ENCODE measurements at regions not wholly inside any gene's neighbourhood (a gene's known extent, or its start where the extent isn't known, plus 50 kb on each side); places are given as distances from the start of the nearest gene placed in this dataset.

DNA sequence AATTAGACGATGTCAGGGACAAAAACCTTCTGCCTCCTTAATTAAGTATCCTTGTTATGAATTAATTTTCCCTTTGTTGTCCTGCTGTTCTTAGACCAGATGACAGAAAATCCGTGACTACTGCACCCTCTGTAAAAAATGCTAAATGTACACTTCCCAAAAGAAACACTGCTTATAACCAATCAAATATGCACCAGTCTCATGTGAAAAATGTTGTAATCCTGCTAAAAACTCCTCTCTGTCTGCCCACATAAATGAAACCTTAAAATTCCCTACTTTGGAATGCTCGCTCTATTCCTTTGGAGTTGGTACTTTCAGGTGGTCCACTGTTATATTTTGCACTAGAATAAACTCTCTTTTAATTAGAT is 366.8 kb upstream of the CCDC179 start:
- Histone ChIP-seq H3K36me3 (no peaks in the 10 kb centered on the region), H3K4me3 (no peak overlapping the region), H3K27me3 (no peaks in the 10 kb centered on the region), H3K4me1 (no peaks in the 10 kb centered on the region), H3K9me3 (no peaks in the 10 kb centered on the region), H3K27ac (no peak overlapping the region)
- TF ChIP-seq, protein P1, sequence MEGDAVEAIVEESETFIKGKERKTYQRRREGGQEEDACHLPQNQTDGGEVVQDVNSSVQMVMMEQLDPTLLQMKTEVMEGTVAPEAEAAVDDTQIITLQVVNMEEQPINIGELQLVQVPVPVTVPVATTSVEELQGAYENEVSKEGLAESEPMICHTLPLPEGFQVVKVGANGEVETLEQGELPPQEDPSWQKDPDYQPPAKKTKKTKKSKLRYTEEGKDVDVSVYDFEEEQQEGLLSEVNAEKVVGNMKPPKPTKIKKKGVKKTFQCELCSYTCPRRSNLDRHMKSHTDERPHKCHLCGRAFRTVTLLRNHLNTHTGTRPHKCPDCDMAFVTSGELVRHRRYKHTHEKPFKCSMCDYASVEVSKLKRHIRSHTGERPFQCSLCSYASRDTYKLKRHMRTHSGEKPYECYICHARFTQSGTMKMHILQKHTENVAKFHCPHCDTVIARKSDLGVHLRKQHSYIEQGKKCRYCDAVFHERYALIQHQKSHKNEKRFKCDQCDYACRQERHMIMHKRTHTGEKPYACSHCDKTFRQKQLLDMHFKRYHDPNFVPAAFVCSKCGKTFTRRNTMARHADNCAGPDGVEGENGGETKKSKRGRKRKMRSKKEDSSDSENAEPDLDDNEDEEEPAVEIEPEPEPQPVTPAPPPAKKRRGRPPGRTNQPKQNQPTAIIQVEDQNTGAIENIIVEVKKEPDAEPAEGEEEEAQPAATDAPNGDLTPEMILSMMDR (IDR thresholded peaks at IDR 0.05) = no peak
- TF ChIP-seq POLR2A (IDR thresholded peaks at IDR 0.05) = no peak
- 27% methylated on average over 3 of the region's 3 CpGs for WGBS, 2 donors
- intact Hi-C loops (cut with DNase I) = no loop called here
- no peak for DNase-seq

DNA sequence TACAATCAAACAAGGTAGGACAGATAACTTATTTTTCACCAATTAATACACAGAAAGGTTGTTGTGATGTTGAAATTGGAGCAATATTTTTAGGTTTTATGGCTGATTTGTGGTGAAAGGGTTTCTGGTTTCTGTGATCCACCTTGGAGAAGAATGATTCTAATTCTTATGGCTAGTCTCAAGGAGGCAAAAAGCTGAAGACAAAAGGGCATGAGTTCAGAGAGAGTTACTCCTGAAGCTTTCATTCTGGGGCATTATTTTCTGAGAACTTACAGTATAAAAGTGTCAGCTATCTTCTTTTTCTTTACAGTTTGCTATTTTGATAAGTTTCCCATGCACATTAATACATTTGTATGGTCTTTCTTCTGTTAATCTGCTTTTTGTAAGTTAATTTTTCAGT is 372.4 kb upstream of the CCDC179 start:
- Histone ChIP-seq H3K27me3 (no peaks in the 10 kb centered on the region), H3K9me3 (no peaks in the 10 kb centered on the region)

DNA sequence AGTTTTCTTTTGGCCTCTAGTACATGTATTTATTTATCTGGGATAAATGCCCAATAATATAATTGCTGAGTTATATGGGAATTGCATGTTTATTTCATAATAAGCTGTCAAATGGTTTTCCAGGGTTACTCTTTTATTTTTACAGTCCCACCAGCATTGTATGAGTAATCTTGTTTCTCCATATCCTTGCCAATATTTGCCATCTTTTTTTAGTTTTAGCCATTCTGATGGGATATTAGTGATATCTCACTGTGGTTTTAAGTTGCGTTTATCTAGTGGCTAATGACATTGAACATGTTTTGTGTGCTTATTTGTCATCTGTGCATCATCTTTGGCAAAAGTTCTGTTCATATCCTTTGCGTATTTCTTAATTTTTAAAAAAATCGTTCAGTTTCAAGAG is 372.8 kb upstream of the CCDC179 start:
- intact Hi-C loops (cut with DNase I) = no loop called here
- DNase-seq = no peak
- WGBS, 2 donors = 54 to 55% methylated on average over 3 of the region's 3 CpGs

More for the DNA sequence above, 372.4 kb upstream of the CCDC179 start:
- no peak for DNase-seq
- no peak for TF ChIP-seq POLR2A (IDR thresholded peaks at IDR 0.05)
- H3K27ac ChIP-seq = no peak overlapping the region
- H3K36me3 ChIP-seq = no peaks in the 10 kb centered on the region
- H3K4me3 ChIP-seq = no peak overlapping the region
- intact Hi-C loops (cut with DNase I) = no loop called here
- no peaks in the 10 kb centered on the region for H3K4me1 ChIP-seq

DNA sequence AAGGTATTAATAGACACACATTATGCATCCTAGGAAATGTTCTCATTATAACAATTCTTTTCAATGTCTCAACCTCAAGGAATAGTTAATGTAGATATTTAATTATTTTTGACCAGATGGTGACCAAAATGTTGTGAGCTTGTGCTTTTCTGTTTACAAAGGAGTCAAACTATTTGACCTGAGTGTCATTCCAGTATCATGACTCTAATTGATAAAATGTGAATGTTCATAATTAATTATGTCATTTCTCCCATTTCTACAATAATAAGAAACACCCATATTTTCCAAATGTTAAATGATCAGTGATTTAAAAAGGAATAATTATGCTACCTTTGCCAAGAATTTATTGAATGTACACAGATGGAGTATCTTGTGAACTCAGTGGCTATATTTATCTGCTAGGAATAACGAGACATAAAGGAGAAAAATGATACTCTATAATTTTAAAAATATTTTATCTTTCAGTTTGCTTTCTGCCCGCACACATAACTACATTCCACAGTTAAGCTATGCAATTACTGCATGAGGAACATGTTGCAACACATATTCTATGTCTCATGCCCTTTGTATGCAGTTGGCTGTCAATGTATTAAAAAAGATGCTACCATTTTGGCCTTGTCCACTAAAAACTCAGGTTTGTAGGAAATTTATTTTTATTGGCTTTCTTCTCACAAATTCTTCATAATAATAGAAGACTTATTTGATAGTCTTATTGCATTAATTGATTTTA is 376.7 kb upstream of the CCDC179 start:
- no peaks in the 10 kb centered on the region for H3K27me3 ChIP-seq
- intact Hi-C loops (cut with DNase I) = no loop called here
- H3K27ac ChIP-seq = no peak overlapping the region
- no peaks in the 10 kb centered on the region for H3K9me3 ChIP-seq
- H3K36me3 ChIP-seq = no peaks in the 10 kb centered on the region
- H3K4me1 ChIP-seq = no peaks in the 10 kb centered on the region
- no peak overlapping the region for H3K4me3 ChIP-seq
- no peak for DNase-seq
- TF ChIP-seq, protein P1 (IDR thresholded peaks at IDR 0.05) = no peak
- no peak for TF ChIP-seq POLR2A (IDR thresholded peaks at IDR 0.05)
- WGBS, 2 donors = 22 to 28% methylated on average over 2 of the region's 2 CpGs

More for the DNA sequence above, 372.8 kb upstream of the CCDC179 start:
- H3K27ac ChIP-seq = no peak overlapping the region
- no peak for TF ChIP-seq POLR2A (IDR thresholded peaks at IDR 0.05)
- TF ChIP-seq, protein P1 (IDR thresholded peaks at IDR 0.05) = no peak
- no peak overlapping the region for H3K4me3 ChIP-seq
- H3K27me3 ChIP-seq = no peaks in the 10 kb centered on the region
- no peaks in the 10 kb centered on the region for H3K36me3 ChIP-seq
- no peaks in the 10 kb centered on the region for H3K4me1 ChIP-seq
- H3K9me3 ChIP-seq = no peaks in the 10 kb centered on the region

DNA sequence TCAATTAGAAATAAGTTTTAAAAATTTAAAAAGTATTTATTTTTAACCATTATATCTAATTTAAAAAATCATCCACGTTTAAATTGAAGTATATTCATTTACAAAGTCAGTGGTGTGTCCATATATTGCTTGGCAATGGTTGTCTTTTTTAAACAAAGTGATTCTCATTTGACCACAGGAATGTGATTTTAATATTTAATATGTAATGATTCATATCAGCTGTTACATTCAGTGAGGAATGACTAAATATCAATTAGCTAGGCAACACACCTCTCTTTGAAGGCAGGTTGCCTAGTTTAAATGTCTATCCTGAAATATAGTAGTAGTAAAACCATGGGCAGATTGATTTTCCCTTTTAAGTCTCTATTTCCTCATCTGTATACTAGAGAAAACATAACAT is 392.2 kb upstream of the CCDC179 start:
- 48 to 61% methylated on average over 1 of the region's 1 CpG for WGBS, 2 donors
- Histone ChIP-seq H3K4me1 (no peaks in the 10 kb centered on the region), H3K27me3 (no peaks in the 10 kb centered on the region), H3K27ac (no peak overlapping the region), H3K4me3 (no peak overlapping the region), H3K9me3 (no peaks in the 10 kb centered on the region), H3K36me3 (no peaks in the 10 kb centered on the region)
- DNase-seq = no peak
- intact Hi-C loops (cut with DNase I) = no loop called here
- no peak for TF ChIP-seq POLR2A (IDR thresholded peaks at IDR 0.05)
- TF ChIP-seq, protein P1 (IDR thresholded peaks at IDR 0.05) = no peak

DNA sequence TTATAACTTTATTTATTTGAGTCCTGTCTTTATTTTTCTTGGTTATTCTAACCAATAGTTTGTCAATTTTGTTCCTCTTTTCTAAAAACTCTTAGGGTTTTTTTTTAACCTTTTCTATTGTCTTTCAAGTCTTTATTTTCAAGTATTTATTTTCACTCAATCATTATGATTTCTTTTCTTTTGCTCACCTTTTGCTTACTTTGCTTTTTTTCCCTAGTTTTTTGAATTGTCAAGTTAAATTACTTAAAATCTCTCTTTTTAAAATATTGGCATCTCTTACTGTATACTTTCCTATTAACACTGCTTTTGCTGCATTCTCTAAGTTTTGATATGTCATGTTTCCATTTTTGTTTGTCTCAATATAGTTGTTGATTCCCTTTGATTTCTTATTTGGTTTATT is 396.8 kb upstream of the CCDC179 start:
- Histone ChIP-seq H3K36me3 (no peaks in the 10 kb centered on the region), H3K4me1 (no peaks in the 10 kb centered on the region), H3K27ac (no peak overlapping the region), H3K9me3 (no peaks in the 10 kb centered on the region), H3K4me3 (no peak overlapping the region), H3K27me3 (no peaks in the 10 kb centered on the region)
- DNase-seq = no peak
- TF ChIP-seq, protein P1 (IDR thresholded peaks at IDR 0.05) = no peak
- no peak for TF ChIP-seq POLR2A (IDR thresholded peaks at IDR 0.05)
- intact Hi-C loops (cut with DNase I) = no loop called here

Data from esophagus squamous epithelium (tissue), 5 donors.